GM18951 (cell line): ENCODE measurements at regions not wholly inside any gene's neighbourhood (a gene's known extent, or its start where the extent isn't known, plus 50 kb on each side); places are given as distances from the start of the nearest gene placed in this dataset.
"Not testable (repeated sequence)": the region's sequence is repeated elsewhere in the genome, so short reads cannot be mapped to it uniquely, and the experiment has no call there.

Source experiments
- POLR2A ChIP-seq: IDR thresholded peaks from 4 replicates; pipeline ENCODE4 v1.6.1; 2011; ENCODE audit warnings: mild to moderate bottlenecking; ENCODE audit not compliant: insufficient read length, insufficient read depth; ENCODE audit errors: extremely low read depth
- in situ Hi-C: fragments of 300-500 bp; cut with MboI; formaldehyde crosslinking; loops from one replicate; pipeline ENCODE4 v1.12.0; 2022; ENCODE audit warnings: low sequenced_read_pairs, mixed read lengths, inconsistent platforms; ENCODE audit not compliant: unreplicated experiment

DNA sequence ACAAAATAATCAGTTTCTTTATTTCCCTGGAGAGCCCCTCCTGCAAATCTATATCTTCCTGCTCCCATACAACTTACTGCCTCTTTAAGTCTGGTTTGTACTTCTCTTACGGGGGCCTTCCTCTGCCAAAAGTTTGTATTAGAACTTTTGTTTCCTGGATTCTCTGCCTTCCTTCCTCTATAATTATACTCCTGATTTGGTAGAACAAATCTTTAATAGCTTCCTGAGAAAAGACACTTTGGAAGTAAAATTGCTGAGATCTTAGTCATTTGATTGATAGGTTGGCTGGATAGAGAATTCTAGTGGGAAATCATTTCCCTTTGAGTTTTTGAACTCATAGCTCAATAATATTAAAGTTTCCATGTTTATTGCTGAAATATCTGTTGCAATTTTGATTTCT is 499.2 kb downstream of the RAB38 start:
- in situ Hi-C loops, result no loop called here

DNA sequence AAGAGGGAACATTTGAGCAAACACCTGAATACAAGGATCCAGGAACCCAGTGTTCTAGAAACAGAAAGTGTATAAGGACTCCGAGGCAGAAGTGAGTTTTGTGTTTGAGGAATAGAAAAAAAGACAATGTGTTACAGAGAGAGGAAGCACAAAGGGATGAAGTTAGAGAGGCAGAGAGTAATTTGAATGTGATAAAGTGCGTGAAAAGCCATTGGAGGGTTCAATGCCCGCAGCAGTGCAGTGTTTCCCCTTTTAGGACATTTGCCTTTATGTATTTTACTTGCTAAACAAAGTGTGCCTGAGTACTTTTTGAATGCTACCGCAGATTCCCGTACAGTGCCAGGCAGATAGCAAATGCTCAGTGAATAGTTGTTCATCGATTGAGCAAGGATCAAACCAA is 508.5 kb downstream of the RAB38 start:
- in situ Hi-C loops, result no loop called here

More for the DNA sequence above, 499.2 kb downstream of the RAB38 start:
- no peak for TF ChIP-seq POLR2A

DNA sequence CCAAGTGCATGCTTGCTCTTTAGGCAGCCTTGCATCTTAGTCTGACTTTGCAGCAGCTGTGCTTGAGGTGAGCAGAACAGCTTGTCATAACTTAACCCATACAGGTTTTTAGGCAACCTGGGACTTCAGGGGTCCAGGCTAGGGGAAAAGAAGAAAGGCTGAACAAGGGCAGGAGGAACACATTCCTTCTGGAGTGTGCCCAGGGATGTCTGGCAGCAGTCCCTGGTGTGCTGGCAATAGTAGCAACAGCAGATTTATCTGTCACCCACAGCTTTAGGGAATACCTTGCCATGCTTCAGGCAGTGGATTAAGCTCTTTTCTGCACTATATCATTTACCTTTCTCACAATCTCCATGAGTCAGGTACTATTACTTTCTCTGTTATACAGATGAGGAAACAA is 513.0 kb downstream of the RAB38 start:
- no peak for TF ChIP-seq POLR2A
- in situ Hi-C loops, result no loop called here

More for the DNA sequence above, 508.5 kb downstream of the RAB38 start:
- TF ChIP-seq POLR2A, result no peak

DNA sequence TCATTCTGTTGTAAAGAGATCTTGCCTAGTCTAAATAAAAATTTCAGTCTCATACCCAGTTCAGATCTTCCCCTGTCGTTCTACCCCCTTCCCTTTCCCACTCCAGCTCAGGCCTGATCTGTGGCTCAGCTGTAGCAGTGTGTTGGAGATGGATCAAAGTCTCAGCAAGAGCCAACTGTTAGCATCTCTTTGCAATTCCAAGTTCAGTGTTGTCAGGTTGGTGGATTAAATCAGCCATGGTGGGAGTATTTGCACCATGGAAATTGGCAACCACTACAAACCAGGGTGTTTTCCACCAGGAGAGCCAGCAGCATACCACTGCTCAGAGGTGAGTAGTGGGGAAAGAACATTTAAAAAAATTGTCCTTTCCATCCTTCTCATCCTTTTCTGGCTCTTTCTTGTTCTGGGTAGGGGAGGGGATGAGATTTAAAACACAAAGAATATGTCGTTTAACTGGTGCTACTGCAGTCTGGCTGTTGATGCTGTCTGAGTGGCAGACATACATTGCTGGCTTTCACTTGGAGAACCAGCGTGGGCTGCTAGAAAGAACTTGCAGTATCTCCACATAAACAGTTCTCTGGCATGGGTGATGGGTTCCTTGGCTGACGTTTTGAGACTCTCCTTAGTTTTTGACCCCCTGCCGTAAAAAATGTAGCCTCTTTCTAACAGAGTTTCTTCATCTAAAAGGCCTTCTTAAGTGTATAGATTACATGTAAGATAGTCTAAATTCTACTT is 514.1 kb downstream of the RAB38 start:
- in situ Hi-C loops, result no loop called here
- no peak for TF ChIP-seq POLR2A

DNA sequence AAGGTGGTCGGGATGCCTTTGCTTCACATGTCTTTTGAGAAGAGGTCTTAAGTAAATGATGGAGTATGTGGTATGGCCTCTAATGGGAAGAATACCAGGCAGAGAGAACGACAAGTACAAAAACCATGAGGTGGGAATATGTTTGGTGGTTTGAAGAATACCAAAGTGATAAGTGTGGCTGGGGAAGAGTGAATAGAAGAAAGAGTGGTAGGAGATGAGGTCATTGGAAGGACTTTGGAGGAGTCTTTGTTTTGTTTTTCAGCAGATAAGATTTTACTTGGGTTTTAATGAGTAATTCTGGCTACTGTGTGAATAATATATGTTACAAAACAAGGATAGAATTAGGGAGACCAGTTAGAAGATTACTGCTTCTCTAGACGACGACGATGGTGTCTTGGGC is 515.4 kb downstream of the RAB38 start:
- TF ChIP-seq POLR2A, result no peak
- in situ Hi-C loops, result no loop called here

DNA sequence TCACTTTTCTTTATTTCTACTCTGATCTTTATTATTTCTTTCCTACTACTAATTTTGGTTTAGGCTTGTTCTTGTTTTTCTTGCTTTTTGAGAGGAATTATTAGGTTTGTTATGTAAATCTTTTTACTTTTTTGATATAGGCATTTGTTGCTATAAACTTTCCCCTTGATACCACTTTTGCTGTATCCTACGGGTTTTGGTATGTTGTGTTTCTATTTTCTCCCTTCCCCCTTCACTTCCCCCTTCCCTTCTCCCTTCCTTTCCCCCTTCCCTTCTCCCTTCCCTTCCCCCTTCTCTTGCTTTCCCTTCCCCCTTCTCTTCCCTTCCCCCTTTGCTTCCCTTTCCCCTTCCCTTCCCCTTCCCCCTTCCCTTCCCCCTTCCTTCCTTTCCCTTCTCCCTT is 529.6 kb downstream of the RAB38 start:
- in situ Hi-C loops, result no loop called here

GRCh38 chr11:87639753-87640364 is 535.4 kb downstream of the RAB38 start:
- in situ Hi-C loops, result no loop called here
- no peak for TF ChIP-seq POLR2A

More for the DNA sequence above, 529.6 kb downstream of the RAB38 start:
- TF ChIP-seq POLR2A, result no peak

GRCh38 chr11:87635001-87635400 is 540.2 kb downstream of the RAB38 start:
- in situ Hi-C loops, result no loop called here
- TF ChIP-seq POLR2A, result no peak

- in situ Hi-C loops, result no loop called here
- no peak for TF ChIP-seq POLR2A
Observed at GRCh38 chr11:87634331-87634730, 540.9 kb downstream of the RAB38 start.

DNA sequence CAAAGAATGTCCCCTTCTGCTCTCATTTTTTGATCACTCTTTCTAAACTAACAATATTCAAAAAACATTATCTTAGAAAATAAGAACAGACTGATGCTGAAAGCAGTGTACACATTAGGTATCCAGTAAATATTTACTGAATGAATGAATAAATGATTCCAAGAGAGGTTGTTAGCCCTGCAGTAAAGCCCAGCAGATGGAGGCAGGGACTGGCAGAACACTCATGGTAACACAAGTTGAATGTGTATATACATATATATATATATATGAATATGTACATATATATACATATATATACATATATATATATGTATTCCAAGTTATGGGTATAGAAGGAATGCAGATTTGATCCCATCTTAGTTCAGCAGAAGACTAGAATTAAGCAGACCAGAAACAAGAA is 546.3 kb downstream of the RAB38 start:
- in situ Hi-C loops, result no loop called here
- TF ChIP-seq POLR2A, result no peak

DNA sequence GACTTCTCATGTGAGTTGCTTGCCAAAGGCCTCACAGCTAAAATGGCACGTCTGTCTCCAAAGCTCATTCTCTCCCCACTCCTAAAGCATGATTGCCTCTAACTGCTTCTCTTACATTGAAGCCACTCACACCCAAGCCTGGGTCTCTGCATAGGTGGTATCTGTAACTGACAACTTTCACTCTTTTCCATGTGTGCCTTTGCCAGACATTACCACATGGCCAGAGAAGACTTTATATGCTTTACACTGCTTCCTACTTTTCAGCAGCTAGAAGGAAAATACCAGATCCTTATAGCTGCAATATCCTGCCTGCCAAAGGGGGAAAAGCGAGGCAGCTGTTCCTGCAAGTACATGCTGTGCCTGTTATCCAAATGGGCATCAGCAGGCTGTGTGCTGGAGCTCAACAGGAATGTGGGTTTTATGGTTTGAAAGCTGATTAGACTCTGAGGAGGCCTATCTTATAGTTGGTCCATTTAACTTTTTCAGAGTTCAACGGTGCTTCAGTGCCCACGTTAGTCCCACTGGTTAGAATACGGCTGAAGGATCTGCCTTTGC is 547.1 kb downstream of the RAB38 start:
- TF ChIP-seq POLR2A, result no peak
- in situ Hi-C loops, result no loop called here

- in situ Hi-C loops, result not testable (repeated sequence)
Observed at GRCh38 chr11:87623531-87624365, 551.5 kb downstream of the RAB38 start.

DNA sequence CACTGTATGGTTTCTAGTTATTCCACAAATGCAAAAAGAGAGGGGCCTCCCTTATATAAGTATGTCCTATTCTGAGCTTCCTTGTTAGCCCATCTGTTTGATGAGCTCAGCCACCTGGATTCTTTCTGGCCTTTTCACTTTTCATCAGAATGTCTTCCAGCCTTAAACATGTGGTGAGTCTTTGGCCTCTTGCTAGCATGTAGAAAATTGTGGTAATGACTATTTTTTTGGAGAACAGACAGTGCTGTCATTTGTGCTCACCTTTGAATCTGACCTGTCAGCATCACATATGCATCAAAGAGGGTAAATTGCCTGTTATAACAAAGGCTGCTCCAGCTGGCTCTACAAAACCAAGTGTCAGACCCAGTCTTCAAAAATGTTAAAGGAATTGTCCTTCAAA is 558.7 kb downstream of the RAB38 start:
- no peak for TF ChIP-seq POLR2A
- in situ Hi-C loops, result no loop called here
